8988T (cell line): ENCODE measurements at regions not wholly inside any gene's neighbourhood (a gene's known extent, or its start where the extent isn't known, plus 50 kb on each side); places are given as distances from the start of the nearest gene placed in this dataset.
"Not testable (repeated sequence)": the region's sequence is repeated elsewhere in the genome, so short reads cannot be mapped to it uniquely, and the experiment has no call there.

ENCODE experiments used
- DNase-seq: peaks from one replicate; pipeline ENCODE4 v3.0.0; 2011

DNA sequence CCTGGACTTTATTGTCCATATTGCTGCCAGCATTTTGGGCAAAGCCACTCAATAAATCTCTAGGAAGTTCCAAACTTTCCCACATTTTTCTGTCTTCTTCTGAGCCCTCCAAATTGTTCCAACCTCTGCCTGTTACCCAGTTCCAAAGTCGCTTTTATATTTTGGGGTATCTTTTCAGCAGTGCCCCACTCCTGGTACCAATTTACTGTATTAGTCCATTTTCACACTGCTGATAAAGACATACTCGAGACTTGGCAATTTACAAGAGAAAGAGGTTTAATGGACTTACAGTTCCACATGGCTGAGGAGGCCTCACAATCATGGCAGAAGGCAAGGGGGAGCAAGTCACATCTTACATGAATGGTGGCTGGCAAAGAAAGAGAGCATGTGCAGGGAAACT is 53.4 kb downstream of the AHSP start:
- DNase-seq = not testable (repeated sequence)

- DNase-seq = not testable (repeated sequence)
These were observed 74.2 kb downstream of the AHSP start for GRCh38 chr16:31601737-31602384.

DNA sequence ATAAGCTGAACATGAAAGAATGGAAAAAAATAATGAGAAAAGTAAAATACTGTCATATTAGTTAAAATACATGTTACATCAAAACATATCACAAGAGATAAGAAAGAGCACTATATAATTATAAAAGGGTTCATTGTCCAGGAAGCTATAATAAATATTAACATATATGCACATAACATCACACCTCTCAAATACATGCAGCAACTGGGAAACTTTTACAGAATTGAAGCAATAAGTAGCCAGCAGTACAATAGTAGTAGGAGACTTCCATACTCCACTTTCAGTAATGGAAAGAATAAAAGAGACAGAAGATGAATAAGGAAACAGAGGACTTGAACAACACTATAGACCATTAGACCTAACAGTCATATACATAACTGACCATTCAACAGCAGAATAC is 90.4 kb downstream of the AHSP start:
- no peak for DNase-seq

DNA sequence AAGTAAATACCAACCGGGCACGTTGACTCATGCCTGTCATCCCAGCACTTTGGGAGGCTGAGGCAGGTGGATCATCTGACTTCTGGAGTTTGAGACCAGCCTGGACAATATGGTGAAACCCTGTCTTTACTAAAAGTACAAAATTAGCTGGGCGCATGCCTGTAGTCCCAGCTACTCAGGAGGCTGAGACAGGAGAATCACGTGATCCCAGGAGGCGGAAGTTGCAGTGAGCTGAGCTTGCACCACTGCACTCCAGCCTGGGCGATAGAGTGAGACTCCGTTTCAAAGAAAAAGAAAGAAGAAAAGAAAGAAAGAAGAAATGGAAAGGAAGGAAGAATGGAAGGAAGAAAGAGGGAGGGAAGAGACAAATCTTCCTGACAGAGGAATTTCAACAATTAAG is 108.7 kb downstream of the AHSP start:
- DNase-seq = no peak

- no peak for DNase-seq
These were observed 113.6 kb downstream of the AHSP start for GRCh38 chr16:31641279-31641678.

- DNase-seq = not testable (repeated sequence)
These were observed 128.0 kb downstream of the AHSP start for GRCh38 chr16:31655674-31656073.

- DNase-seq = no peak
These were observed 137.2 kb downstream of the AHSP start for GRCh38 chr16:31664683-31665482.

DNA sequence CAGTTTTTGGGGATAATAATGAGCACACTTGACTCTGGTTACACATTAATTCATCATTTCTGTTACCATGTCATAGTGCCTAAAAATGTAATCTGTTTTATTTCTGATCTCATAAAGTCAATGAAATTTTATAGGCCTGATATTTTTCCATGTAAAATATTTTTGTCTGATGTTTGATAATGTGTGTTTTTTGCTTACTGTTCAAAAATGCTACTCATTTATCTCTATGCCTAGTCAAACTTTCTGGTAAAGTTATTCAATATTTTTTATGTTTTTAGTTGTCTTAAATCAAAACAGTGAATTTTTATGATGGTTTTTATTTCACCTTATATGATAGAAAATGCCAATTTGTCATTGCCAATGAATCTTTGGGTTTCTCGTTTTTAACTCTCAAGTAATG is 147.0 kb downstream of the AHSP start:
- DNase-seq = no peak

GRCh38 chr16:31676731-31677130 is 149.0 kb downstream of the AHSP start:
- no peak for DNase-seq

DNA sequence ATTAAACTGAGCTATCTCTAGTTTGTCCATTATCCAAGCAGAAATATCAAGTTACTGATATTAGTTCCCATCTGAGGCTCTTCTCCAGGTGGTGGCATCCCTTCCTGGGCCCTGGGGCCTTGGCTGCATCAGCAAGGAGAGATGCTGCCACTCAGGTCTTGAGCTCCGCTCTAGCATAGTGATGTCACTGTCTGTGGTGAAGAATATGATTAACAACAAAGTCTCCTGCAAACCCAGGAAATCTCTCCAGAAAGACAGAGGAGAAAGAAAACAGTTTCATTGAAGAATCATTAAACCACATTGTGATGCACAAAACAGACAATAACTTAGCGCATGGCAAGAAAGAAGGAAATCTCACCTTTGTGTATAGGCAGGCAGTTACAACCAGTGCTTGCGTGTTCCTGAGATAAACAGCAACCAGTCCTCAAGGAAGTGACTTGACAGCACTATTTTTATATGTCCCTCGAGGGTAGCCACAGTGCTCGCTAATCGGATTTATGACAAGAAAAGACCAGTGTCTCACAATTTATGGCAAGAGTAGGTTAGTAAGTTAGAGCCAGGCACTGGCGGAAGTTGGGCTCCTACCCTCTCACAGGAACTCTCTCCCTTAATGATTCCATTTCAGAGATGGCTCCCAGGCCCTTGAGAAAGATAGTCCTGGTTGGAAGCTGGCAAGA is 151.1 kb downstream of the AHSP start:
- DNase-seq = no peak

DNA sequence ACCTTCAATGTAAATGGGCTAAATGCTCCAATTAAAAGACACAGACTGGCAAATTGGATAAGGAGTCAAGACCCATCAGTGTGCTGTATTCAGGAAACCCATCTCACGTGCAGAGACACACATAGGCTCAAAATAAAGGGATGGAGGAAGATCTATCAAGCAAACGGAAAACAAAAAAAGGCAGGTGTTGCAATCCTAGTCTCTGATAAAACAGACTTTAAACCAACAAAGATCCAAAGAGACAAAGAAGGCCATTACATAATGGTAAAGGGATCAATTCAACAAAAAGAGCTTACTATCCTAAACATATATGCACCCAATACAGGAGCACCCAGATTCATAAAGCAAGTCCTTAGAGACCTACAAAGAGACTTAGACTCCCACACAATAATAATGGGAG is 161.6 kb downstream of the AHSP start:
- not testable (repeated sequence) for DNase-seq

- not testable (repeated sequence) for DNase-seq
These were observed 164.6 kb downstream of the AHSP start for GRCh38 chr16:31692338-31692737.

GRCh38 chr16:31693733-31694132 is 166.0 kb downstream of the AHSP start:
- no peak for DNase-seq

DNA sequence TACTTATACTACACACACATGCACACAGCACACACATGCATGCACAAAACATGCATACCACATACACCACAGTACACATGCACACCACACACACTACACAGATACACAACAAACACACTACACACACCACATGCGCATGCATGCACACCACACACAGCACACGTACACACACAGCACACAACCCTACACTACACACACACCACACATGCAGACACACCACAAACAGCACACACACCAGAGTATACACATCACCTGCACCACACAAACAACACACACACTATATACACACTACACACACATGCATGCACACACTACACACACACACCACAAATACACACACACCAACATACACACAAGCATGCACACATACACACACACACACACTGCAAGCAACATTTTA is 166.8 kb downstream of the AHSP start:
- DNase-seq = no peak

- DNase-seq = no peak
These were observed 168.0 kb downstream of the AHSP start for GRCh38 chr16:31695667-31696066.

- DNase-seq = no peak
These were observed 169.5 kb downstream of the AHSP start for GRCh38 chr16:31696968-31697743.

DNA sequence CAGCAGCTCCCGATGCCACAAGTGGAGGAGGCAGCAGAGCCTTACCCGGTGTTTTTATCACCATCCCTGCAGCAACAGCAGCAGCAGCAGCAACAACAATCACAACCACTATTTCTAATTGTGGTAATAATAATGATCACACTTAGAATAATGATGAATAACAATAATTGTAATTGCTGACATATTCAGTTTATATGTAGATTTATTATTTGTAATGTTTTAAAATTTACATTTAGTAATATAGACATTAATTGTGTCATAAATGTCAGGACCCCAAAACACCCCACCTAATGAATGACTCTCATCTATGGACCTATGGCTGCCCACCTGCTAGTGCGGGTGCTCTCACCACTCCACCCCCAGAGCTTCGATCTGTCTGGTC is 170.0 kb downstream of the AHSP start:
- no peak for DNase-seq

- DNase-seq = no peak
These were observed 171.2 kb downstream of the AHSP start for GRCh38 chr16:31698901-31699300.

DNA sequence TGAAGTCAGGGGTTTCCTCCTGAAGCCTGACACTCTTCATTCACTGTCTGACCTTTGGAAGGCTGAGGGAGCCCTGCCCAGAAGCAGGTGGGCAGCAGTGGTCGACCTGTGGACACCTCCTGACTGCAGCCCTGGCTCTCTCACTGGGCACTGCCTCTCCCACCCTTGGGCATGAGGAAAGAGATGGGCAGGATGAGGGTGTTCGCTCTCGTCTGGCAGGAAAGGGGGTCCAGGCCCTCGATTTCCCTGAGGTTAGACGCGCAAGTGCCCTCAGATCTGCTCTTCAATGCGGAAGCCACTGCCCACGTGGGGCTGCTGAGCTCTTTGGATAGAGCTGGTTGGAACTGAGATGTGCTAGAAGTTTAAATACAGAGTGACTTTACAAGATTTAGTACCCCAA is 171.9 kb downstream of the AHSP start:
- DNase-seq = no peak

DNA sequence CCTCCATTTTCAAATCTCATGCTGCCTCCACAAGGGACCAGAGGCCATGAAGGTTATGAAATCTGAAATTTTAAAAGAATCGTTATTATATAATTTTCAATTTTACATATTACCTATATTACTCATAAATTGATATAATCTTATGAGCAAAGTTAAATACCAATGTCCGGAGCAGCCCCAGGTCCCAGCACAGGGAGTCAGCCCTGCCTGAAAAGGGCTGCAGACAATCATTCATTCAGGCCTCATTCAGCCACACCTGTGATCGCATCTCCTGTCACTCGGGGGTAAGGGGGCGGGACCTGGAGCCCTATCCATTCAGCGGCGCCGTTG is 172.5 kb downstream of the AHSP start:
- peak; percentile 59 for DNase-seq

- DNase-seq = no peak
These were observed 172.8 kb upstream of the ZNF267 start for GRCh38 chr16:31700530-31701388.

DNA sequence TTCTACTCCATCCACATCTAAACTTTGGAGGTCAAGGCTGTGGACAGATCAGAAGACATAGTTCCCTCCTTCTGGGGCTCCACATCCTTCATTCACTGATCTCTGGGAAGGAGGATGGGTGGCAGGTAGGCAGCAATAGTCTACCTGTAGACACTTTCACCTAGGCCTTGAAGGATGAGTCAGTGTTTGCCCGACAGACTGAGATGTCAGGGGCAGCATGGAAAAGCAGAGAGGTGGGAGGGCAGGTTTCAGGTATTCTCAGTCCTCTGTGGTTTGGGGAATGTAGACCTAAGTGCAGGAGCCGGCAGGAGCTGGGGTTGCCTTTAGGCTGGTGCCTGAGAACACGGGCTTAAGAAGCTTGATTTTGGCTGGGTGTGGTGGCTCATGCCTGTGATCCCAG is 171.9 kb upstream of the ZNF267 start:
- DNase-seq = no peak
